ENCODE measurements at regions not wholly inside any gene's neighbourhood (a gene's known extent, or its start where the extent isn't known, plus 50 kb on each side); places are given as distances from the start of the nearest gene placed in this dataset.
A peak's percentile ranks its signal among the peaks of the same experiment; 100 is the strongest.

DNA sequence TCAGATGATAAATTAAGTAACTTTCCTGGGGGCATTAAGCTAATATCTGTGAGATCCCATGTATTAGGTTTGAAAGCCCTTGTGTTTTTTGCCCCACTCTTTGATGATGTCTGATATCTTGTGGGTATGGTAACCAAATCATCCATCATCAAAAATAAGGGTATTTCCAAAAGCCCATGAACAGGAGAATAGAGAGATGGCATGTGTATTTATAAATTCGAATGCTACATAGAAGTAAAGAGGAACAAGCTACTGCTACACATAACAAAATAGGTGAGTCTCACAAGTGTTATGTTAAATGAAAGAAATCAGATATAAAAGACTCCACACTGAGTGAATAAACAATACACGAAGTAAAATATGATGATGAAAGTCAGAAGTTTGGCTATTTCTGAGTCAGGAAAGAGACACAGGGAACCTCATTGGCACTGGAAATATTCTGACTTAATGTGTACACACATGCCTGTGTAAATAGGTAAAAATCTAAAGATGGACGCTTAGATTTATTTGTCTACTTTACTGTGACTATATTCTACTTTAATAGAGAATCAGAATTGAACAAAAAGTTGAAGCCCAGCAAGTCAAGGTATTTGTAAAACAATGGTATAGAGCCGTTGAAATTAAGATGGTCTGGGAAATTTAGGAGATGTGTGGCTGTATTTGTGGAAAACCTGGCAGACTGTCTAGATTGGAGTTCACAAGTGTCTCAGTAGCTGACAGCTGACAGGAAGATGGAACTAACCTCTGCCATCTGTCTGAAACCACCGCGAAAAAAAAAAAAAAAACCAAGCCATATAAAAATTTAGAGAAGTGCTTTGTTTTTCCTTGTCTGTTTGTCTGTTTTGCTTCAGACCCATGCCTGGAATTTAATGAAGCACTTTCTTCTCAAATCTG, 111.0 kb upstream of the TGFBR2 start:
- DNase-seq (ENCODE audit: low spot score): no peak

GRCh38 chr3:30496066-30496966, 110.1 kb upstream of the TGFBR2 start:
- DNase-seq (ENCODE audit: low spot score): peak; percentile 42

DNA sequence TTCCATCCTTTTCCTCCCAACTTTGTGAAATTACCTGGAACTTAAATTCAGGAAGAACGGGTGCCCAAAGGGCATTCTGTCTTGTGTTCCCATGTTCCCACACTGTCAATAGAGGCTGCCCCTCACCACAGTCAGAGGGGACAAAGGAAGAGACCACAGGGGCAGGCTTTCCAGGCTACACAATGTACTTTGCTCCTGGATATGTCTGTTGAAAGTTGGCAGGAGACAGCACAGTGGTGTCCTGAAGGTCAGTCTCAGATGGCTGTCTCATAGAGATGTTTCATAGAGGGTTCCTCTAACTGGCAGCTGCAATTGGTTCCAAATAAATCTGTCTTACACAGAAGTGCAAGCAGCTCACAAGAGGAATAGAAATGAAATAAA, 107.8 kb upstream of the TGFBR2 start:
- no peak for DNase-seq (ENCODE audit: low spot score)

DNA sequence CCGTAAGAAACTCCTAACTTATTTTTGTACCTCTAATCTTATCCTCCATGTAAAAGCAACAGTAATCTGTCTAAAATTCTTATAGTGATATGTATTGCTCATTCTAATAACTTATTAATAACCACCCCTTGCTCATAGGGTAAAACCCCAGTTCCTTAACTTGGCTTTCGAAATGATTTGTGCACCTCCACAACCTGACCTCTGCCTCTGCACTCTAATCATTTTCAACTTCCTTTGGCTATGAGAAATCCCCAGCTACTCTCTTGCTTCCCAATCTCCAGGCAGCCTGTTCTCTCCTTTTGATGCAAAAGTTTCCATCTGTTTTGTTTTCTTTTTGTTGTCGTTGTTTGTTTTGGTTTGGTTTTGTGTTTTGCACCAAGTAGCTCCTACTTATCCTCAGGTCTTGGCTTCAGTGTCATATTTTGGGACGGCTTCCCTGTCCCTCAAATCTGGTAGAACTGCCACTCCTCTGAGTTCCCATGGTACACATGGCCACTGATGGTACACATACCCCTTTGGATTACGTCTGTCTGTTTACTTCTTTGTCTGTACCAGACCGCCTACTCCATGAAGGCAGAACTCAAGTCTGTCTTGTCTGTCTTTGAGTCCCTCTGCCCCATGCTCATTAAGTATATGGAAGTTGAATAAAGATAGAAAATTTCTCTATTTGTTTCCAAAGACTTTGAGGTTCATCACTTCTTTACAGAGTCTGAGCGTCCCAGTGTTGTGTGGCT, 105.6 kb upstream of the TGFBR2 start:
- no peak for DNase-seq (ENCODE audit: low spot score)

- no peak for DNase-seq (ENCODE audit: low spot score)
Measured at GRCh38 chr3:30501526-30501925, 104.9 kb upstream of the TGFBR2 start.

DNA sequence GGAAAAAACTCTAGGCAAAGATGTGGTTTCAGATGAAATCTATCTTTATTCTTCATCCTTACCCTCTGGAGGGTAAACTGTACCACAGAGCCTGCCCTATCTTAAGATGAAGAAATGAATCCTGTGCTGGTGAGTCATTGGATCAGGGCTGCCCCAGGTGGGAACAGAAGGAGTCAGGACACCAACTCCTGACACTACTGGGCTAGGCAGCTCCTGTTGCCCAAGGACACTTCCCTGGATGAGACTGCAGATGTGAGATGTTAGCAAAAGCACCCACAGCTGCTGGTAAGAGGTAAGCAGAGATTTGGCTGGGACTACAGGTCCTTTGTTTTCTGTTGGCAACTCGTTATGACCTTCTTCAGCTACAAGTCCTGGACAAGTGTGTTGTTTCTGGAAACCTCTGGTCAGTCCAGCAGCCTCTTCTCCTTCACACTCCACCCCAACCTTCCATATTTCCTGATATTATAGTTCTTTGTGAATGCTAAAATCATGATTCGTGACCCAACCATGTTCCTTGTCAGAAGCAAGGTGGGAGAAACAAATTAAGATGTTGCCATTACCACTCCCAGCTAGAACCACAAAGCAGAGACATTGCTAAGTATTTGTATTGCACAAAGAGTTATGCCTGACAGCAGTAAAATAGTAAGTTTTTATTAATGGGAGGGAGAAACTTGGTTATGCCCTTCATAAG, 104.2 kb upstream of the TGFBR2 start:
- peak; percentile 4 for DNase-seq (ENCODE audit: low spot score)

DNA sequence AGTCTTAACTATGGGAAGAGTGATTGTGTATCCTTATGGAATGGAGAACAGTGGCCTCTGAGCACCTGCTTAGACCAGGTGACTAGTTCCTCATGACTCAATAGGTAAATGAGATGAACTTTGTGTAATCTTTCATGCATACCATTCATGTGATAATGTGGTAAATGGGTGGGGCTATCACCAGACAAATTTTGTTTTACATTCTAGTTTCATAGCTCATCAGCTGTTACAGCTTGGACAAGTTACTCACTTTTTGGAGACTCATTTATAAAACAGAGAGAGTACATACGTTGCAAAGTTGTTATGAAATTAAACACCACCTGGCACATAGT, 103.7 kb upstream of the TGFBR2 start:
- DNase-seq (ENCODE audit: low spot score): peak; percentile 11

GRCh38 chr3:30503446-30503845, 103.0 kb upstream of the TGFBR2 start:
- DNase-seq (ENCODE audit: low spot score): no peak

- no peak for DNase-seq (ENCODE audit: low spot score)
Measured at GRCh38 chr3:30504939-30505338, 101.5 kb upstream of the TGFBR2 start.

DNA sequence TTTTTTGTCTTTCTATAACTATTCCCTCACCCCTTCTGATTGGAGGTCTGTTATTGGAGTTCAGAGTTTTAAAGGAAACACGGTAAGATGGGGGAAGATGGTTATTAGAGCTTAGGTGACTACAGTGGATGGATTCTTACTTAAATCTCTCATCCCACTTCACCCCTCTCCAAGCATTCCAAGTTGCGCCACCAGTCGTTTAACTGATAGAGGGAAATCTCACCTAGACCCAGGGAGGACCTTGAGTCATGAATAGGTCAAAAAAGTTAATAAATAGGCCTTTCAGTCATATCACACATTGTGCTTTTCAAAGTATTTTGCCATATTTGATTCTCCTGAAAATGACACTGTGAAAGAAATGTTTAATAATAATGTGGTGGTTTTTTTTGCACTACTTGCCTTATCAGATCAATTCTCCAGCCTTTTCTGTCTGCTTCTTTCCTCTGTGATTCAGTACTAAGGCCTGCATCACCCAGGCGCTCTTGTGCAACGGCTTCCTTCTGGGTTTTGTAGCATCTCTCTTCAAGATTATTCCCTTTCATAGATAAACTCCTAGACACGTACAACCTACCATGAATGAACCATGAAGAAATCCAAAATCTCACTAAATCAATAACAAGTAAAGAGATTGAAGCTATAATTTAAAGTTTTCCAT, 100.4 kb upstream of the TGFBR2 start:
- DNase-seq (ENCODE audit: low spot score): no peak

DNA sequence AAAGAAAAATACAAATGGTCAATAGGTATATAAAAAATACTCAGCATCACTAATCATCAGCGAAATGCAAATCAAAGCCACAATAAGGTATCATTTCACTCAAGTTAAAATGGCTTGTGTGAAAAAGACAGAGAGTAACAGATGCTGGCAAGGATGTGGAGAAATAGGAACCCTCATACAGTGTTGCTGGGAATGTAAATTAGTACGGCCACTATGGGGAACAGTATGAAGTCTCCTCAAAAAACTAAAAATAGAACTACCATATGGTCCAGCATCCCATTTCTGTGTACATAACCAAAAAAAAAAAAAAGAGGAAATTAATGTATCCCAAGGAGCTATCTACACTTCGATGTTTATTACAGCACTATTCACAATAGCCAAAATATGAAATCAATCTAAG, 98.1 kb upstream of the TGFBR2 start:
- DNase-seq (ENCODE audit: low spot score): no peak

DNA sequence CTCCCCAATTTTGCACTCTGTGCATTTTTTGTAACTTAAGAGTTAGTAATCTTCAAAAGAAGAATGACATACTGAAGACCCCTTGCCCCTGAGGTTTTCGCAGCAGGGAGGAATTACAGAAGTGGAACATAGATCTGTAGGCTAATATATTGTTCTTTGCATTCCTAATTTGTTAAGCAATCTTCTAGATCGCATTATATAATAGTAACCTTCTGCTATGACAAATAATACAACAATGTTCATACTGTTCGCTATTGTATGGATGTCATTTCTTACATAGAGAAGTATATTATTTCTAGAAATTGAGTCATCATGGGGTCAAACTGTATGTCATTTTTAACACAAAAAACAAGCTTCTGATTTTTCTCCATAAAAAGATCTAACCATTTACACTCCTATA, 95.8 kb upstream of the TGFBR2 start:
- no peak for DNase-seq (ENCODE audit: low spot score)

- peak; percentile 73 for DNase-seq (ENCODE audit: low spot score)
Measured at GRCh38 chr3:30511524-30512251, 94.7 kb upstream of the TGFBR2 start.

DNA sequence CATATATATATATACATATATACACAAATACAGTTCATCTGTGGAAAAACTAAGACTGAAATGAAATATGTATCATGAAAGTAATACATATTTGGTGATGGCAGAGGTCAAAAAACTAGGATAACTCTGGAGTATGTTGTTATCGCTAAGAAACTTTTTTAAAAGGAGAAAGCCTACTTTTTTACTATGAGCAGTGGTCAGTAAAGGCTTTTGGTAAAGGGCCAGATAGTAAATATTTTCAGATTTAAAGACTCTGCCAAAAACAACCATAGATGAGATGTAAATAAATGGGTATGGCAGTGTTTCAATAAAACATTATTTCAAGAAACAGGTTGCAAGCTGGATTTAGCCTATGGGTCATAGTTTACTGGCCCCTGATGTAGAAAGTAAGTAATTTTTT, 93.8 kb upstream of the TGFBR2 start:
- DNase-seq (ENCODE audit: low spot score): no peak

DNA sequence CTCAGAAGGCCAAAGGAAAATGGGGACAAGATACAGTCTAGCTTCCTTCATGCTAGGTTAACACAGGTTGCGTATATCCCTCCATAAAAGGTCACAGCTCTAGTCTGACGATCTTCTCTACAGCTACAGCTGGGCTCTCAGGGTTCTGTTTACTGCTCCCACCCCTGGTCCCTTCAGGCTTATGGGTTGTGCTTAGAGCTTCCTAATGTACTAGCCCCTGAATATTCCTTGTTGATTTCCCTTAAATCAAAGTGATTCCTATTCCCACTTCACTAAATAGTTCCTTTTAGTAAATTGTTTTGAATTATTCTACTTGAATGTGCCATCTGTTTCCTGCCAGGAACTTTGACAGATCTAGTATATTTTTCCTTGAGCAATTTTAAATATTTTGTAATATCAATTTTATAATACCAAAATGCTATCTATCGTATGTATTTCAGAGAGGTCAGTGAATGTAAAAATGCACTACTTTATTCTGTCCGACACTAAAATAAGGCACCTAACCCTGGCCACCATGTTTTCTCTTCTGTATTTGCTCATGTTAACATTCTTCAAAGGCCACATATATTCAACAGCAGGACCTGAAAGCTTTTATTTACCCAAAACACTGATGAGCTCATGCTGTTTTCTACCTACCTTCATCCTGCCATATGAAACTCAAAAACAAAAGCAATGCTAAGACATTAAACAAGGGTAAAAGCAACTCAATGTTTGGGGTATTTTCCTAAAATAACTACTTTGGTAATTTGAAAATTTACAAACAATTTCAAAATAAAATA, 92.8 kb upstream of the TGFBR2 start:
- no peak for DNase-seq (ENCODE audit: low spot score)

- no peak for DNase-seq (ENCODE audit: low spot score)
Measured at GRCh38 chr3:30516238-30516637, 90.2 kb upstream of the TGFBR2 start.

GRCh38 chr3:30518181-30518864, 88.1 kb upstream of the TGFBR2 start:
- DNase-seq (ENCODE audit: low spot score): peak; percentile 46

DNA sequence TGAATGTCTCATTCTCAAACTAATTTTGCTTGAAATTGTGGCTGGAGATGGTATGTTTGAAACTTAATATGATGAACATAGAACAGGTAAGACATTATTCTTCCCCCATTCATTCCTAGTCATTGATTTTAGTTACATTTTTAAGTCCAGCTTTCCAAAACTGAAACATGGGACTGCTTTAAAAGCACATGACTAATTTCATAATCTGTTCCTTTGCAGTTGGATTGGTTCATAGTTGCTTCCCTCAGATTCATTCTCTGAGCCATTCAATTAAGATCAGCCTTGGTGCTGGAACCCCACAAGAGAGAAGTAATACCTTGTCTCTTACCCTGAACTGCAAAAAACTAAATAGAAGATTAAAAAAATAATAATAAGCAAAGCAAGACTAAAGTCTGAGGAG, 87.5 kb upstream of the TGFBR2 start:
- DNase-seq (ENCODE audit: low spot score): no peak

DNA sequence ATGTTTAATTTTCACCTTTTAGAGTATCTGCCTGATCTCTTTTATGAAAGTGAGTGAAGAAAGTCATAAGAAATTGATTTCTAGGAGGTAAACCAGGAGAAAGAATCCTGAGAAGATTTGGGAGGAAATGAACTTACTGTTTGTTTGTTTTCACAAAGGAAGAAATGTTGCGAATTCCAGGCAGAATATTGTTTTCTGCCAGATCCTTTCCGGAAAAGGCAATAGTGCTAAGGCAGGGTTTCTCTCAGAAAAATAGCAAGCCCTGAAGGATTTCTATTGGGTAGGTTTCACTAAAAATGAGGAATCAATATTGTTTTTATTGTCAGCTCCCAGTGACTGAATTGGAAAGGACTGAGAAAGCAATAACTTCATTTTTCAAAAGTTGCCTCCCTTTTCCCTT, 85.7 kb upstream of the TGFBR2 start:
- no peak for DNase-seq (ENCODE audit: low spot score)

Data from GM03348 (cell line).